K562 (cell line): ENCODE measurements at regions not wholly inside any gene's neighbourhood (a gene's known extent, or its start where the extent isn't known, plus 50 kb on each side); places are given as distances from the start of the nearest gene placed in this dataset.

Experiments used
- ATAC-seq: fragments of 200-7000 bp; cut with Tn5 transposase; 3 replicates; pipeline ENCODE4 v1.9.1; 2020; ENCODE audit warnings: moderate library complexity
- BruUV-seq: library from RNA; stranded (reverse); fragments of 400-500 nt; replicated peaks from 2 replicates; lab custom pipeline; 2021; lab: Mats Ljungman, UMichigan
- CTCF ChIA-PET: fragments of 300-600 bp; formaldehyde crosslinking; extraction: SDS; loops from one replicate; lab custom pipeline; 2021; ENCODE audit warnings: low intra/inter-chr PET ratio; lab: Yijun Ruan, JAX
- POLR2A ChIA-PET: fragments of 300-600, 350-650 bp; sonication (Branson Sonifier 250); formaldehyde crosslinking; extraction: SDS; loops from one replicate; lab custom pipeline; 2021; ENCODE audit warnings: antibody characterized with exemption, inconsistent platforms; lab: Yijun Ruan, JAX
- DNase-seq, 4 experiments: peaks; one replicate each; pipeline versions ENCODE4 v3.0.0 to v3.0.0-alpha.2; 2011 to 2018; ENCODE audit warnings: low spot score in 3 of 4, mixed read lengths in 3 of 4; ENCODE audit errors: extremely low read depth in 1 of 4
- FAIRE-seq: peaks from 2 replicates; lab custom pipeline; 2011; peaks lifted over from hg19 to GRCh38; lab: Jason Lieb, UNC
- H2AFZ ChIP-seq: 2 replicates; pipeline ENCODE4 v1.6.0; 2011; ENCODE audit warnings: low read depth, low read length, control low read depth, inconsistent platforms
- H3K27ac ChIP-seq: fragments of 200-600 bp; 3 replicates; pipeline ENCODE4 v1.8.0; 2011; ENCODE audit warnings: low read depth, mild to moderate bottlenecking, control low read depth, inconsistent platforms, low read length, moderate library complexity, mixed read lengths; ENCODE audit errors: extremely low read depth
- H3K27me3 ChIP-seq, 2 experiments: fragments of 300-600 bp in 1 of 2; 2 replicates in 1 of 2; 3 replicates in 1 of 2; pipeline versions ENCODE4 v1.6.0 to v1.8.0; 2011; ENCODE audit warnings: inconsistent platforms in 2 of 2, low read length in 2 of 2, mild to moderate bottlenecking in 1 of 2, mixed read lengths in 1 of 2, moderate library complexity in 1 of 2; ENCODE audit not compliant: control insufficient read depth in 2 of 2, insufficient read depth in 2 of 2
- H3K36me3 ChIP-seq: fragments of 300-600 bp; 3 replicates; pipeline ENCODE4 v1.8.0; 2011; ENCODE audit warnings: mild to moderate bottlenecking, low read length, inconsistent platforms; ENCODE audit not compliant: control insufficient read depth, insufficient read depth
- H3K4me1 ChIP-seq, 2 experiments: fragments of 200-600 bp in 1 of 2; replicated peaks in 1 of 2; 2 replicates in 1 of 2; 3 replicates in 1 of 2; pipeline versions ENCODE4 v1.5.1 to v1.8.0; 2011; ENCODE audit warnings: inconsistent platforms in 2 of 2, low read length in 2 of 2, mild to moderate bottlenecking in 1 of 2, mixed read lengths in 1 of 2, moderate library complexity in 1 of 2; ENCODE audit not compliant: control insufficient read depth in 2 of 2, insufficient read depth in 2 of 2
- H3K4me2 ChIP-seq: 2 replicates; pipeline ENCODE4 v1.6.1; 2011; ENCODE audit warnings: low read length, control low read depth, inconsistent platforms, mixed read lengths; ENCODE audit not compliant: insufficient read depth
- H3K4me3 ChIP-seq: fragments of 200-600 bp; sonication (generic), shearing (Covaris generic); 2 replicates; pipeline ENCODE4 v1.5.1; 2016; ENCODE audit warnings: control low read depth, inconsistent platforms
- H3K79me2 ChIP-seq: fragments of 200-600 bp; 3 replicates; pipeline ENCODE4 v1.8.0; 2011; ENCODE audit warnings: low read length, inconsistent platforms; ENCODE audit not compliant: control insufficient read depth, insufficient read depth
- H3K9ac ChIP-seq, 2 experiments: 2 replicates each; pipeline versions ENCODE4 v1.6.0 to v1.6.1; 2011; ENCODE audit warnings: low read depth in 2 of 2, low read length in 2 of 2, control low read depth in 1 of 2, inconsistent platforms in 1 of 2, mild to moderate bottlenecking in 1 of 2, mixed read lengths in 1 of 2; ENCODE audit not compliant: insufficient read depth in 1 of 2
- H3K9me1 ChIP-seq: one replicate; pipeline ENCODE4 v1.6.0; 2011; ENCODE audit warnings: inconsistent platforms, mild to moderate bottlenecking, low read length, moderate library complexity; ENCODE audit not compliant: control insufficient read depth, insufficient read depth
- H3K9me3 ChIP-seq: replicated peaks from 2 replicates; pipeline ENCODE4 v1.5.1; 2011; ENCODE audit warnings: low read depth, low read length, inconsistent platforms; ENCODE audit not compliant: control insufficient read depth, insufficient read depth
- H4K20me1 ChIP-seq: replicated peaks from 2 replicates; pipeline ENCODE4 v1.6.1; 2011; ENCODE audit warnings: low read length, inconsistent platforms, mixed read lengths; ENCODE audit not compliant: control insufficient read depth, insufficient read depth
- CREB3L1 ChIP-seq: fragments of 450-650 bp; IDR thresholded peaks from 2 replicates; pipeline ENCODE4 v1.6.1; 2014; ENCODE audit warnings: low read depth, mild to moderate bottlenecking, moderate library complexity, borderline replicate concordance
- PHB2 ChIP-seq: fragments of 450-650 bp; IDR thresholded peaks from 2 replicates; pipeline ENCODE4 v1.6.1; 2017; ENCODE audit warnings: low read depth
- POLR3A ChIP-seq: IDR thresholded peaks from 2 replicates; pipeline ENCODE4 v1.6.1; 2011; ENCODE audit warnings: borderline replicate concordance, mild to moderate bottlenecking, moderate library complexity; ENCODE audit not compliant: insufficient read length, insufficient read depth; ENCODE audit errors: extremely low read depth
- TSC22D4 ChIP-seq: fragments of 450-650 bp; IDR thresholded peaks from 2 replicates; pipeline ENCODE4 v1.6.1; 2016; ENCODE audit warnings: missing genetic modification characterization, missing biosample characterization, control low read depth
- ZHX1 ChIP-seq: fragments of 150-350 bp; conservative IDR thresholded peaks from 2 replicates; pipeline ENCODE4 v1.6.1; 2014; ENCODE audit warnings: low read length
- ZNF785 ChIP-seq: fragments of 250-450 bp; sonication (Bioruptor Pico); IDR thresholded peaks from 2 replicates; pipeline ENCODE4 v1.4.0; 2020; ENCODE audit warnings: mild to moderate bottlenecking
- WGBS: fragments of 100-300 bp; shearing (Covaris generic); methylation state at CpG from one replicate; pipeline ENCODE4 v1.1.6; 2016; ENCODE audit warnings: low coverage, mixed read lengths; ENCODE audit not compliant: insufficient coverage; ENCODE audit errors: missing lambda C conversion rate; 5-methylcytosine and 5-hydroxymethylcytosine counted together
- in situ Hi-C: fragments of 300-500 bp; cut with MboI; formaldehyde crosslinking; loops from 4 replicates; pipeline ENCODE4 v1.15.0; 2018; ENCODE audit warnings: inconsistent platforms, mixed read lengths
- intact Hi-C: fragments of 100-400 bp; cut with micrococcal nuclease; formaldehyde crosslinking; loops from 2 replicates; pipeline ENCODE4 v1.14.2; 2022

- no peaks in the 10 kb centered on the region for H3K36me3 ChIP-seq
- H4K20me1 ChIP-seq: no peaks in the 10 kb centered on the region
- no peak for DNase-seq
- no peaks in the 10 kb centered on the region for H3K4me1 ChIP-seq
- H3K27me3 ChIP-seq: peaks cover 0 to 11% of the 10 kb centered on the region in 2 experiments; a peak in 2 of 5 replicates
- no peak overlapping the region for H3K4me3 ChIP-seq
- no peak overlapping the region for H3K27ac ChIP-seq
- 3% methylated on average over 2 of the region's 2 CpGs for WGBS
- no peaks in the 10 kb centered on the region for H3K79me2 ChIP-seq
- ChIA-PET CTCF (no interaction called here), POLR2A (interaction anchor here (1.2 kb wide), 1 partner anchor 9 kb away, joined by 3 read pairs; no protein-coding TSS in a partner anchor)
- H3K9ac ChIP-seq: no peak overlapping the region
- BruUV-seq: no TSS peak
- no peaks in the 10 kb centered on the region for H3K9me3 ChIP-seq
- FAIRE-seq: no peak
- H2AFZ ChIP-seq: no peak overlapping the region
- intact Hi-C loops (loop anchor here (10.0 kb wide), 1 partner anchor 645 kb away; no protein-coding TSS in a partner anchor), in situ Hi-C loops (no loop called here)
- no peak overlapping the region for H3K4me2 ChIP-seq
- TF ChIP-seq ZHX1: no peak
- TF ChIP-seq CREB3L1: no peak
- no peak for TF ChIP-seq ZNF785 (CRISPR knock-in tag)
- TF ChIP-seq PHB2: no peak
- no peak for TF ChIP-seq TSC22D4 (tag)
- TF ChIP-seq POLR3A: no peak
- no peaks in the 10 kb centered on the region for H3K9me1 ChIP-seq
- no peak for ATAC-seq
Measured at GRCh38 chr4:53659737-53660136, 68.5 kb upstream of the LNX1 start.
